GM19328 (cell line): ENCODE measurements at regions not wholly inside any gene's neighbourhood (a gene's known extent, or its start where the extent isn't known, plus 50 kb on each side); places are given as distances from the start of the nearest gene placed in this dataset.
"Not testable (repeated sequence)": the region's sequence is repeated elsewhere in the genome, so short reads cannot be mapped to it uniquely, and the experiment has no call there.

Experiments used
- ATAC-seq: cut with Tn5 transposase; IDR thresholded peaks from one replicate; pipeline ENCODE4 v1.9.1; 2021; ENCODE audit warnings: mild to moderate bottlenecking, moderate library complexity; ENCODE audit not compliant: unreplicated experiment

GRCh38 chr4:134145369-134145768, 56.2 kb downstream of the PABPC4L start:
- no peak for ATAC-seq

GRCh38 chr4:134144337-134144736, 57.3 kb downstream of the PABPC4L start:
- no peak for ATAC-seq

DNA sequence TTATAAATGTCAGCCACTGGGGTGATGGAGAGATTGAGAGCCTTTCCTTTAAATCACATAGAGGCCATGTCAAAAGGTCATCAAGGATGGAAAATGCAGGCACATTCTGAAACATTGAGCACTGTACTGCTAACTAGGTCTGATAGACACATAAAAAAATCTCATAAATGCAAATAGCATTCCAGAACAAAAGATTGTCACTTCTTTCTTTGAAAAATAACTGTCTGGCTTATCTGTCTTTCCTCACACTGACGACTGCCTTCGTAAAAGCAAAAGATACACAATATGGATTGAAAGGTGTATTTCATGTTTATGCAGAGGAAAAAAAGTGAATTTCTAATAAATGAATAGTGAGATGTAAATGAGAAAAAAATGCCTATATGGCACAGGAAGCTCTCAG, 59.9 kb downstream of the PABPC4L start:
- no peak for ATAC-seq

- no peak for ATAC-seq
Measured at GRCh38 chr4:134139188-134139587, 62.4 kb downstream of the PABPC4L start.

GRCh38 chr4:134132086-134132783, 69.4 kb downstream of the PABPC4L start:
- no peak for ATAC-seq

DNA sequence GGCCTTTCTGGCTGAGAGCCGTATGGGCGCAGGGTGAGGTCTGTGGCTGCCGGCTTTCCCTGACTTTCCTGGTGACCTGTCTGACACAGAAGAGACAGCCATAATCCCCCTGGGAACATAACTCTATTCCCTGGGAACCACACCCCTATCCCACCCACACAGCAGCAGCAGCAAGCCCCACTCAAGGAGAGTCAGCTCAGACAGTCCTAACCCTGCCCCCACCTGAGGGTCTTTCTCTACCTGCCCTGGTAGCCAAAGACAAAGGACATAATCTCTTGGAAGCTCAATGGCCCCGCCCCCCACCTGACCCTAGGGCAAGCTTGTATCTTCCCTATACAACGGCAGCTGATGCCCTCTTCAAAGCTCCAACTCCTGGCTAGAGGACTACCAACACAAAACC, 74.6 kb downstream of the PABPC4L start:
- ATAC-seq: no peak

DNA sequence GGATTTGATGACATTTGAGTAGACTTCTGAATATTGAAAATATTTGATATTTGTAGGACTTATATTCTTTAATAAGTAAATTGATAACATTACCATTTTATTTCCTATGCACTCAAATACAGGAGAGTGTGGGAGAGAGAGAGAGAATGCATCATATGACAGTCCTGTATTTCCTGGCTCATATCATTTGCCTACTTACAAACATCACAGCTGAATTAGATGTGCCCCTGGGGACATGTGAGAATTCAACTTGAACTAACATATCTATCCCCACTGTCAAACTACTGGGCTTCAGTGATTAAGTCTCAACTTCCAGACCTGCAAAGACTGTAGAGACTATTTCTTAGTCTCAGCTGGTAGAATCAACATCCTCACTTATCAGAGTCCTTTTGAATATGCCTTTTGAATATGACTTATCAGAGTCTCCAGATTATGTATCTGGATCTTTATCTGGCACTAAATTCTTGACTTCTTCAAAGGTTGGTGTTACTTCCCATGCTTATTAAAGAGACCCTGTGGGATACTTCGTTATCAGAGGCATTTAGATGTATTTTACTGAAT, 75.5 kb downstream of the PABPC4L start:
- ATAC-seq: no peak

GRCh38 chr4:134122903-134123302, 78.7 kb downstream of the PABPC4L start:
- ATAC-seq: no peak

- ATAC-seq: no peak
Measured at GRCh38 chr4:134117392-134118183, 84.0 kb downstream of the PABPC4L start.

DNA sequence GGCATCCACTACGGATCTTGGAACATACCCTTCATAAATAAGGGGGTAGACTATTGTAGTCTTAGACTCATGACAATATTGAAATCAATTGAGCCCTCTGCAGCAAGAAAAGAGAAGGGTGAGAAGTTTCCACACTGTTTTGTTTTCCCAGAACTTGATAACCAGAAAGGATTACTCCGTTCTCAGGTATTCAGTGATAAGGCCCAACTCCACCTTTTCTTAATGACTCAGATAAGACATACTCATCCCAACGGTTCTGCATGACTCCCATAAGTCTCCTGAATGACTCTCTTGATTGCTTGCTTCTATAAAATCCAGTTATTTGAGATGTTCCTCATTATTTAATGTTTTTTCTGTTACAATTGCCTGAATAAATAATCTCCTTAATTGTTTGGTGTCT, 111.7 kb downstream of the PABPC4L start:
- ATAC-seq: no peak

DNA sequence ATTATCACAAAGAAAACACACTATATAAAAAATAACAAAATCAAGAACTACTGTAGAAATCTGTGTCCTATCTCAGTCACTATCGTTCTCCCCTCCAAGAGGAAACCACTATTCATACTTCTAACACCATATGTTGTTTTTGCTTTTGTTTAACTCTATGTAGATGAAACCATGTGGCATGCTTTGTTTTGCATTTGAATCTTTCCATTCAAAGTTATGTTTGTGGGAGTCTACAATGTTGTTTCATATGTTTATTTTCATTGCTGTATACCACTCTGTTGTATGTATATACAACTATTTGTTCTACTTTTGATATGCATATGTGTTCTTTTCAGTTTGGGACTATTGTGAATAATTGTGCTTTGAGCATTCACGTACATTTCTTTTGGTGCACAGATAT, 116.1 kb downstream of the PABPC4L start:
- no peak for ATAC-seq

GRCh38 chr4:134079085-134079484, 122.5 kb downstream of the PABPC4L start:
- not testable (repeated sequence) for ATAC-seq

- ATAC-seq: peak; percentile 65
Measured at GRCh38 chr4:134078230-134078914, 123.2 kb downstream of the PABPC4L start.

DNA sequence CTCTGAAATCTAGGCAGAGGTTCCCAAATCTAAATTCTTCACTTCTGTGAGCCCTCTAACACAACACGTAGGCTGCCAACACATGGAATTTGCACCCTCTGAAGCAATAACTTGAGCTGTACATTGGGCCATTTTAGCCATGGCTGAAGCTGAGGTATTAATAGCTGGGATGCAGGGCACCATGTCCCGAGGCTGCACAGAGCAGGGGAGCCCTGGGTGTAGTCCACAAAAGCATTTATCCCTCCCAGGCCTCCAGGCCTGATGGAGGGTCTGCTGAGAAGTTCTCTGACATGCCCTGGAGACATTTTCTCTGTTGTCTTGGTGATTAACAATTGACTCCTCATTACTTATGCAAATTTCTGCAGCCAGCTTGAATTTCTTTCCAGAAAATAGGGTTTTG, 127.9 kb downstream of the PABPC4L start:
- no peak for ATAC-seq

- no peak for ATAC-seq
Measured at GRCh38 chr4:134072137-134072536, 129.5 kb downstream of the PABPC4L start.

DNA sequence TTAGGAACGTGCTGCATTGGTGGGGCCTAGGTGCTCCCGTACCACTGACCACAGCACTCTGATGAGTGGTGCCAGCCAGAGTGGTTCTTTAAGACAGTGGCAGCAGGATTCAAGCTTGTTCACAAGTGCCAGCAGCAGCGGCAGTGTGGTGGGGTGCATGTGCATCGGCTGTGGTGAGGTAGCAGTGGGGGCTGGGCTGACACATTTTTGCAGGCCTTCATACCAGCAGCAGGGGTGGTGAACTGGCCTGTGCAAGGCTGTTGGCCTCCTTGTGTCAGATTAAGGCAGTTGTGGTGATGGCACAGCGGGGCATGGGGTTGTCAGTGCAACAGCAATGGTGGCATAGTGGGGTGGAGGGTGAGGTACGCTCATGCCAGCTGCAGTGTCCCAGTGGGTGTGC, 131.4 kb downstream of the PABPC4L start:
- no peak for ATAC-seq

DNA sequence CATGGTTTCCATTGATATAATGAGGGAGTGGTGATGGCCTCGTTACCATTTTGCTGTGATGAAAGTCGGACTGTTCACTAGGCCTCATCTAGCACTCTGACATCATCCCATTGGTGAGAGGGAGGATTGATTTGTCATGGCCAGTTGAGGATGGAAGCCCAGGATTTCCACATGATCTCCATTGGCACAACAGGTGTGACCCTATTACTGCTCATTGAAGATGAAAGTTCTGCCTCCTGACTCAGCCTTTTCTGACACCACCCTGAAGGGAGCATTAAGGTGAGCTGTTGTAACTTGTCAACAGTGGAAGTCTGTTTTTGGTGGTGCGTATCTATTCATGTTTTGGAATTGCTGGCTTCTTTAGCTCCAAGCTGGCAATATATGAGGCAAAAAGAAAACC, 144.2 kb downstream of the PABPC4L start:
- ATAC-seq: no peak

DNA sequence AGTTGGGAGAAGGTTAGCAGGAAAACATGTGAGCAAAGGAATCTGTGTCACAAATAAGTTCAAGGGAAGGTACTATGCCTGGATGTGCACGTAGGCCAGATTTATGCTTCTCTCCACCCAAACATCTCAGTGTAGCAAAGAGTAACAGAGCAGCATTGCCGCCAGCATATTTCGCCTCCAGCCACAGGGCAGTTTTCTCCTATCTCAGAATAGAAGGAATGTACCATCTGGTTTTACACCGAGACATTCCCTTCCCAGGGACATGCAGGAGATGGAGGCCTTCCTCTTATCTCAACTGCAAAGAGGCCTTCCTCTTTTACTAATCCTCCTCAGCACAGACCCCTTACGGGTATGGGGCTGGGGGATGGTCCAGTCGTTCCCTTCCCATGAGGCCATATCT, 155.4 kb downstream of the PABPC4L start:
- ATAC-seq: not testable (repeated sequence)

DNA sequence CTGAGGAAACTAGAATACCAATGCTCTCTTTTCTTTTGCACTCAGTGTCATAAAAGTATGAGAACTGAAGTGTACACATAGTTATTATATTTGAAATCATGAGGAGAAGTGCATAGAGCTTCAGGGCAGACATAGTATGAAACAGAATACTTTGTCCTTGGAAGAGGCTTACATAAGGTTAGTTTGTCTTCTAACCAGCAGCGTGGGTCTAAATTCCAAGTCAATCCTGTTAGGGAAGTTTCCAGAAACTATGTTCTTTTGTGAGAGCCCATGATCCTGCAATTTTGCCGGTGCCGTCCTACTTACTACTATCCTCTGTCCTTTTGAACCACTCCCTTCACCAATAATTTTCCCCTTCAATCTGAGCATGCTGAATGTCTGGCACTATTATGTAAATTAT, 156.2 kb downstream of the PABPC4L start:
- no peak for ATAC-seq

GRCh38 chr4:134043266-134043665, 158.3 kb downstream of the PABPC4L start:
- no peak for ATAC-seq

- no peak for ATAC-seq
Measured at GRCh38 chr4:134028421-134028820, 173.2 kb downstream of the PABPC4L start.

DNA sequence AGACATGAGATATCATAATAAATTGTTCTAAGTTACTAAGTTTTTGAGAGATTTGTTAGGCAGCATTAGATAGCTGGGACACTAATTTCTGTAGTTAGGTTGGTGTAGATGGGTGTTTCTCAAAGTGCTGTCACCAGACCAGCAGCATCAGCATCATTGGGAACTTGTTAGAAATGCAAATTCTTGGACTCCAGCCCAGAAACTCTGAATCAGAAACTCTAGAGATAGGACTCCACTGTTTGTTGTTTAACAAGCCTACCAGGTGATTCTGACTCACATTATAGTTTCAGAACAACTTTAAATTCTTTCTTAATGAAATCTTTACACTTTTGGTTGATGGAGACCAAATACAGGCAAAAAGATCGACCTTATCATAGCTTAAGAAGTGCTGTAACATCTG, 173.7 kb downstream of the PABPC4L start:
- no peak for ATAC-seq
